ENCODE measurements at regions not wholly inside any gene's neighbourhood (a gene's known extent, or its start where the extent isn't known, plus 50 kb on each side); places are given as distances from the start of the nearest gene placed in this dataset.

DNA sequence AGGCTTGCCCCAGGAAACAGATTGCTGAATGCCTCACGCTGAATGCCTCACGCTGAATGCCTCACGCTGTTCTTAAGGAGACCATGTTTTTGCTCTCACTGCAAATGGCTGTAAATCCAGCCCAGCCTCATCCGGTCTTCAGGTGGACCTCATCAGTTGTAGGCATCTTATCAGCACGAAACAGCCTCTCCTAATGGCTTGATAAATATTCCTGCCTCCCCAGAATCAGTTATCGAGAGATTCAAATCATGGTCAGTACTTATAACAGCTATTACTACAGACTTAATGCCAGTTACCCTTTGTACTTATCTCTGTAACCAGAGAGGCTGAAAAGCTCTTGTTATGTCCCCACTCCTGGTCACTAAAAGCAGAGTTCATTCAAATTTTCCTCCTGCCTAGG is 290.6 kb downstream of the FZD1 start:
- Mint-ChIP-seq H3K4me3 (no peak overlapping the region), H3K27me3 (no peaks in the 10 kb centered on the region), H3K4me1 (no peaks in the 10 kb centered on the region), H3K9me3 (no peaks in the 10 kb centered on the region), H3K27ac (no peak overlapping the region), H3K36me3 (ENCODE audit: low read depth) (no peaks in the 10 kb centered on the region)
- no peak for DNase-seq
- CTCF ChIA-PET: no interaction called here
- TF ChIP-seq, protein P1, sequence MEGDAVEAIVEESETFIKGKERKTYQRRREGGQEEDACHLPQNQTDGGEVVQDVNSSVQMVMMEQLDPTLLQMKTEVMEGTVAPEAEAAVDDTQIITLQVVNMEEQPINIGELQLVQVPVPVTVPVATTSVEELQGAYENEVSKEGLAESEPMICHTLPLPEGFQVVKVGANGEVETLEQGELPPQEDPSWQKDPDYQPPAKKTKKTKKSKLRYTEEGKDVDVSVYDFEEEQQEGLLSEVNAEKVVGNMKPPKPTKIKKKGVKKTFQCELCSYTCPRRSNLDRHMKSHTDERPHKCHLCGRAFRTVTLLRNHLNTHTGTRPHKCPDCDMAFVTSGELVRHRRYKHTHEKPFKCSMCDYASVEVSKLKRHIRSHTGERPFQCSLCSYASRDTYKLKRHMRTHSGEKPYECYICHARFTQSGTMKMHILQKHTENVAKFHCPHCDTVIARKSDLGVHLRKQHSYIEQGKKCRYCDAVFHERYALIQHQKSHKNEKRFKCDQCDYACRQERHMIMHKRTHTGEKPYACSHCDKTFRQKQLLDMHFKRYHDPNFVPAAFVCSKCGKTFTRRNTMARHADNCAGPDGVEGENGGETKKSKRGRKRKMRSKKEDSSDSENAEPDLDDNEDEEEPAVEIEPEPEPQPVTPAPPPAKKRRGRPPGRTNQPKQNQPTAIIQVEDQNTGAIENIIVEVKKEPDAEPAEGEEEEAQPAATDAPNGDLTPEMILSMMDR (IDR thresholded peaks at IDR 0.05): no peak
- intact Hi-C loops (cut with micrococcal nuclease): no loop called here
- POLR2A ChIA-PET: no interaction called here
- no peak for ATAC-seq (ENCODE audit: low read depth)

DNA sequence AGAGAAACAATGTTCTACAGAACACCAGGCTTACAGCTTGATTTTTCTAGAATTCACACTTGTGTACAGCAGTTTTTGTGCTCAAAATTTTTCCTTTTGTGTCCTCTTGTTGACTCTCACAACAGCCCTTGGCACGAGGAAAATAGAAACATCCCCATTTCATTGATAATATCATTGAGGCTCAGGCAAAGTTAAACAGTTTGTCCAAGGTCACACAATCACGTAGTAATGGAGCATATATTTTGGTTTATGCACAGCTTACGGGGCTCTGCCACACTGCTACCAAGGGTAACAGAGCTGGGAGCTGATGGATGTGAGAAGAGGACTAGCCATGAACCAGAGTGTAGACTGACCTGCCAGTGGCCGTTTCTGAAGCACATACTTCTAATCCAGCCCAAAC is 292.0 kb downstream of the FZD1 start:
- Mint-ChIP-seq H3K36me3 (ENCODE audit: low read depth) (no peaks in the 10 kb centered on the region), H3K27me3 (no peaks in the 10 kb centered on the region), H3K4me3 (no peak overlapping the region), H3K9me3 (no peaks in the 10 kb centered on the region), H3K27ac (no peak overlapping the region), H3K4me1 (no peaks in the 10 kb centered on the region)
- POLR2A ChIA-PET: no interaction called here
- intact Hi-C loops (cut with micrococcal nuclease): no loop called here
- TF ChIP-seq, protein P1 (IDR thresholded peaks at IDR 0.05): no peak
- DNase-seq (no peak), ATAC-seq (ENCODE audit: low read depth) (no peak)
- CTCF ChIA-PET: no interaction called here

DNA sequence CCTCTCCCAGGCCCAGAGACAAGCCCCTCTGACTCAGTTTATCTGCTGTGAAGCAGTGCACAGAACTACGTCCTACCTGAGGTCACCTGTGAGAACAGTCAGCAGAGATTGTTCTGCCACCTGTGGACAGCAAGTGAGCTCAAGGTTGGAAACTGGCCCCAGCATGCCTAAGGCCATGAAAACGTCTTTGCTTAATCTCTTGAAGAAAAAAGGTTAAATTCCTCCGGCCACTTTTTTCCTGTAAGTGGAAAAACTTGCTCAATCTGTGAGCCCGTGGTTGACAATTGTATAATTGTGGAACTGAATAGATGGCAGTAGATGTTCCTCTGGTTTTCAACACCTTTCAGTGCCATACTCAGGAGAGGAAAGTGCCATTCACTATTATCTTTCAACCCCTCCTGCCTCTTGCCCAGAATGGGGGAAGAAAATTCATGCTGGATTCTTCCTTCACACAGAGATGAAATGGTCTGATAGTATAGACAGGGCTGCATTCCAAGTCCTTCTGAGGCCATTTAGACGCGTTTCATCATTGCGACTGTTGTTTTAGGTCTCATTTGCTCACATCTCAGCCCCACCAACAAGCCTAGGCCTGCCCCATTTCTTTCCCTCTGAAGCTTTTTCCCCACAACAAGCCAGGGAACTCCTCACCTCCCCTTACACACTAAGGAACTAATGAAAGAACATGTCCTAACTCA is 292.9 kb downstream of the FZD1 start:
- Mint-ChIP-seq H3K4me3 (no peak overlapping the region), H3K27me3 (no peaks in the 10 kb centered on the region), H3K4me1 (no peaks in the 10 kb centered on the region), H3K27ac (no peak overlapping the region), H3K36me3 (ENCODE audit: low read depth) (no peaks in the 10 kb centered on the region), H3K9me3 (no peaks in the 10 kb centered on the region)
- ATAC-seq (ENCODE audit: low read depth) (no peak), DNase-seq (no peak)
- intact Hi-C loops (cut with micrococcal nuclease): no loop called here
- TF ChIP-seq, protein P1 (IDR thresholded peaks at IDR 0.05): no peak
- CTCF ChIA-PET: no interaction called here
- POLR2A ChIA-PET: no interaction called here

DNA sequence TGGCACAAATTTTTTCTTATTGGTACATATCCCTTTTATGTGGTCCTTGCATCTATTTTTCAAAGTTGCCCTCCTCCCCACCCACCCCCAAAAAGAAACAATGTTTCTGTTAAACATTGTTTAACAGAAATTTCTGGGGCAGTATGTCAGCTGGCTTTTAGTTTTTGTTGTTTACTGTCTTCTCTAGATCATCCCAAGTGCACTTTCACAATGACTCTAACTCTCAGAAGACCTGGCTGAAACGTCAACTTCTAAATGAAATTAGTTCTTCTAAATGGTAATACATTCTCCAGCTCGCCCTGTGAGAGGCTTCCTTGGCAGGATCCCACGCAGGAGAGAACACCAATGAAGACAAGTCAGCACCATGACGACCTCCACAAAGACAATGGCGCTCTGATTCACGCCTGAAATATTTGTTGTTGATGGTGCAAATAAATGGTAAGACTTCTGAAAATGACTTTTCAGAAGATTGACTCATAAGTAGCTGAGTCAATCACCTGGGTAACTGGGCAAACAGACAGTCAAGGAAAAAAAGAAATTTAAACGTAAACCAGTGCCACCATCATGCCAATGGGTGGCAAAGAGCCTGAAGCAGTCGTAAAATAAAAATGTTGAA is 293.7 kb downstream of the FZD1 start:
- TF ChIP-seq, protein P1 (IDR thresholded peaks at IDR 0.05): no peak
- ATAC-seq (ENCODE audit: low read depth) (no peak), DNase-seq (no peak)
- intact Hi-C loops (cut with micrococcal nuclease): no loop called here
- no peaks in the 10 kb centered on the region for H3K27me3 Mint-ChIP-seq
- ChIA-PET CTCF (no interaction called here), POLR2A (no interaction called here)
- H3K9me3 Mint-ChIP-seq: no peaks in the 10 kb centered on the region
- no peak overlapping the region for H3K27ac Mint-ChIP-seq
- no peak overlapping the region for H3K4me3 Mint-ChIP-seq
- no peaks in the 10 kb centered on the region for H3K36me3 Mint-ChIP-seq (ENCODE audit: low read depth)
- no peaks in the 10 kb centered on the region for H3K4me1 Mint-ChIP-seq

DNA sequence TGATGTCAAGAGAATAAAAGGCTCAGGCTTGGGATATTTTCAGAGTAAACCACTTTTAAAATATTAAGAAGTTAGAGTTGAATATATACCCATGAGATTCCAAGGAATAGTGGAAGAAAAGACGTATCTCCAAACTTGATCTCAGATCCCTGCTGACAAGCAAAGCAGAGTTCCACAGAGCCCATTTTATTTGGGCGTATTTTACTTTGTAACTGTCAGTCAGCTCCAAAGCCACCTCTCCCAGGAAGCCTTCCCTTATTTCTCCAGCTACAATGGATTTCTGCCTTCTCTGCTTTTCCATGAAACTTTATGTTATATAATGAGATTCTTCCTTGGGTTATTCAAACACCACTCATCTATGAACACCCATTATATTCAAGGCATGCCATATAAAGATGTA is 295.7 kb downstream of the FZD1 start:
- intact Hi-C loops (cut with micrococcal nuclease): no loop called here
- POLR2A ChIA-PET: no interaction called here
- no peak overlapping the region for H3K27ac Mint-ChIP-seq

More for the DNA sequence above, 295.7 kb downstream of the FZD1 start:
- Mint-ChIP-seq H3K36me3 (ENCODE audit: low read depth) (no peaks in the 10 kb centered on the region), H3K4me3 (no peak overlapping the region), H3K4me1 (no peaks in the 10 kb centered on the region), H3K9me3 (no peaks in the 10 kb centered on the region), H3K27me3 (no peaks in the 10 kb centered on the region)
- DNase-seq: no peak
- TF ChIP-seq, protein P1 (IDR thresholded peaks at IDR 0.05): no peak
- CTCF ChIA-PET: no interaction called here
- no peak for ATAC-seq (ENCODE audit: low read depth)
